ENCODE measurements at regions not wholly inside any gene's neighbourhood (a gene's known extent, or its start where the extent isn't known, plus 50 kb on each side); places are given as distances from the start of the nearest gene placed in this dataset.

DNA sequence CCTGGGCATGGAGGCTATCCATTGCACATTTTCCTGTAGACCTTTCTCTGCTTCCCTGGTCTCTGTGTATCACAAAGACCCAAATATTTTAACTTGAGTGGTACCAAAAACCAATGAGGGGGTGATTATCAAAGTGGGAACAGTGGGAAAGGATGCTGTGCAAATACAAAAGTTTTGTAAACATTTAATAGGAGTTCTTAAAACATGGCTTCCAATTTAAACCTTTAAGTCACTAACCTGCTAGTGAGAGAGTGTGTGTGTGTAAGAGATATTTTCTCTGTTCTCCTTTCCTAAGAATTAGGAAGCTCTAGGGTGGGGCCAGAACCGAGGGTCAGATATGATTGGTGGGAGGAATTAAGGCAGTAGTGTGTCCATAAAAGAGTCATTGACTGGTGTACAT lies 64.5 kb upstream of the ARHGAP5 start:
- TF ChIP-seq ELF4 (IDR thresholded peaks at IDR 0.05) (no peak), TARDBP (IDR thresholded peaks at IDR 0.05) (no peak), HDGF (IDR thresholded peaks at IDR 0.05; ENCODE audit: borderline replicate concordance) (no peak), BHLHE40 (IDR thresholded peaks at IDR 0.05; ENCODE audit: borderline replicate concordance) (no peak), SP1 (IDR thresholded peaks at IDR 0.05) (no peak), FOXM1 (IDR thresholded peaks at IDR 0.05; ENCODE audit: borderline replicate concordance) (no peak), CTBP1 (IDR thresholded peaks at IDR 0.05; ENCODE audit: borderline replicate concordance) (no peak), NFRKB (IDR thresholded peaks at IDR 0.05) (no peak), FOXK2 (IDR thresholded peaks at IDR 0.05) (no peak), SUZ12 (IDR thresholded peaks at IDR 0.05) (no peak), ARNT (IDR thresholded peaks at IDR 0.05) (no peak), FOXA1 (IDR thresholded peaks at IDR 0.05) (no peak)
- TF ChIP-seq, protein P1, sequence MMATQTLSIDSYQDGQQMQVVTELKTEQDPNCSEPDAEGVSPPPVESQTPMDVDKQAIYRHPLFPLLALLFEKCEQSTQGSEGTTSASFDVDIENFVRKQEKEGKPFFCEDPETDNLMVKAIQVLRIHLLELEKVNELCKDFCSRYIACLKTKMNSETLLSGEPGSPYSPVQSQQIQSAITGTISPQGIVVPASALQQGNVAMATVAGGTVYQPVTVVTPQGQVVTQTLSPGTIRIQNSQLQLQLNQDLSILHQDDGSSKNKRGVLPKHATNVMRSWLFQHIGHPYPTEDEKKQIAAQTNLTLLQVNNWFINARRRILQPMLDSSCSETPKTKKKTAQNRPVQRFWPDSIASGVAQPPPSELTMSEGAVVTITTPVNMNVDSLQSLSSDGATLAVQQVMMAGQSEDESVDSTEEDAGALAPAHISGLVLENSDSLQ (IDR thresholded peaks at IDR 0.05): no peak

All from HEK293T (cell line).